ENCODE measurements at regions not wholly inside any gene's neighbourhood (a gene's known extent, or its start where the extent isn't known, plus 50 kb on each side); places are given as distances from the start of the nearest gene placed in this dataset.
"Not testable (repeated sequence)": the region's sequence is repeated elsewhere in the genome, so short reads cannot be mapped to it uniquely, and the experiment has no call there.

DNA sequence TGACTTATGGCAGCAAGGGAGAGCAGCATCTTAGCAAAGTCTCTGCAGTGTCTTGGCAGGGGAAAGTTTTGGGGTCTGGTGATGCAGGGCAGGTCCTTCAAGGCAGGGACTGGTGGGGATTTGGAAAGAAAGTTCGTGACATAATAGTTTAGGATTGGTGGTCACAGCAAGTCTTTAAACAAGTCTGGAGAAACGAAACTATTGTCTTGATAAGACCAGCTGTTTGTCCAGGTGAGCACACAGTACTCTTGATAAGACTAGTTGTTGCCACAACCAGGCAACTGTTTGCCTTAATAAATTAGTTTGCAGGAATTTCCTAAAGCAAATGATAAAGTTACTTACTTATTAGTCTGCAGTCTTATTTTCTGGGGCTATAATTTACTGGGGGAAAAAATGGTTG lies 136.1 kb downstream of the AKR1D1 start:
- no peak for TF ChIP-seq JUN (CRISPR knock-in tag; IDR thresholded peaks at IDR 0.05)
- TF ChIP-seq IRF1 (CRISPR knock-in tag; IDR thresholded peaks at IDR 0.05) = no peak
- TF ChIP-seq SMAD4 (CRISPR knock-in tag; IDR thresholded peaks at IDR 0.05) = no peak
- TF ChIP-seq CBFB (CRISPR knock-in tag; IDR thresholded peaks at IDR 0.05; ENCODE audit: low read depth) = no peak
- no peak for TF ChIP-seq USF1 (CRISPR knock-in tag; IDR thresholded peaks at IDR 0.05)
- no peak for TF ChIP-seq TEAD4 (CRISPR knock-in tag; IDR thresholded peaks at IDR 0.05)
- no peak for TF ChIP-seq IRF2 (CRISPR knock-in tag; IDR thresholded peaks at IDR 0.05; ENCODE audit: borderline replicate concordance, low read depth)
- TF ChIP-seq, protein P1, sequence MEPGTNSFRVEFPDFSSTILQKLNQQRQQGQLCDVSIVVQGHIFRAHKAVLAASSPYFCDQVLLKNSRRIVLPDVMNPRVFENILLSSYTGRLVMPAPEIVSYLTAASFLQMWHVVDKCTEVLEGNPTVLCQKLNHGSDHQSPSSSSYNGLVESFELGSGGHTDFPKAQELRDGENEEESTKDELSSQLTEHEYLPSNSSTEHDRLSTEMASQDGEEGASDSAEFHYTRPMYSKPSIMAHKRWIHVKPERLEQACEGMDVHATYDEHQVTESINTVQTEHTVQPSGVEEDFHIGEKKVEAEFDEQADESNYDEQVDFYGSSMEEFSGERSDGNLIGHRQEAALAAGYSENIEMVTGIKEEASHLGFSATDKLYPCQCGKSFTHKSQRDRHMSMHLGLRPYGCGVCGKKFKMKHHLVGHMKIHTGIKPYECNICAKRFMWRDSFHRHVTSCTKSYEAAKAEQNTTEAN (CRISPR knock-in tag; IDR thresholded peaks at IDR 0.05) = no peak
- no peak for TF ChIP-seq CREB1 (CRISPR knock-in tag; IDR thresholded peaks at IDR 0.05)
- no peak for TF ChIP-seq ERG (CRISPR knock-in tag; IDR thresholded peaks at IDR 0.05)
- TF ChIP-seq CDX4 (CRISPR knock-in tag; IDR thresholded peaks at IDR 0.05; ENCODE audit: borderline replicate concordance) = no peak
- CTCF ChIA-PET = no interaction called here

DNA sequence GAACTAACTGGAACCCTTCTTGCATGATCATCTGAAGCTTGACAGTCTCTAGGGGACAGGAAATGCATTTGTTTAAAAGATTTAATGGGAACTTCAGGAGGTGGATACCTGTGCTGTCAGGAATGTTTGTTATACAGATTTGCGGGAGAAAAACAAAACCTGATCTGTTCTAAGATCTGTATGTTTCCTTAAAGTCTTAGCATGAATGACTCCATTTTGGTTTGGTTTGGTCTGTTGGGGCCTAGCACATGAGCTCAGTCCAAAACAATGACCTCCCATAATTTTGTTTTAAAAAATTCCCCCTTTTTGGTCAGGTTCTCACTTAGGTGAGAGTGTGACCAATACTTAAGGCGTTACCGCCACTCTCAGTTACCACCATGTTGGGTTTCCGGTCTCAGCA lies 138.7 kb downstream of the AKR1D1 start:
- DNase-seq (ENCODE audit: low spot score) (no peak), ATAC-seq (no peak)
- peaks cover 74% of the 10 kb centered on the region for H3K9me3 Mint-ChIP-seq
- CTCF ChIA-PET = no interaction called here
- peaks cover 75% of the 10 kb centered on the region for H3K36me3 Mint-ChIP-seq
- peaks cover 2% of the 10 kb centered on the region for H3K27me3 Mint-ChIP-seq (ENCODE audit: low read depth)
- POLR2A ChIA-PET = interaction anchor here (0.5 kb wide), 1 partner anchor 179 kb away, joined by 8 read pairs; no protein-coding TSS in a partner anchor
- H3K4me3 Mint-ChIP-seq = no peak overlapping the region
- no peak for TF ChIP-seq NR2C2 (CRISPR knock-in tag; IDR thresholded peaks at IDR 0.05)
- H3K27ac Mint-ChIP-seq = no peak overlapping the region
- H3K4me1 Mint-ChIP-seq = peaks cover 26% of the 10 kb centered on the region

More for the DNA sequence above, 136.1 kb downstream of the AKR1D1 start:
- Mint-ChIP-seq H3K36me3 (peaks cover 59% of the 10 kb centered on the region), H3K9me3 (peaks cover 56% of the 10 kb centered on the region), H3K27me3 (ENCODE audit: low read depth) (peaks cover 12% of the 10 kb centered on the region), H3K4me1 (peaks cover 52% of the 10 kb centered on the region), H3K27ac (peak overlapping the region; percentile 50), H3K4me3 (no peak overlapping the region)
- DNase-seq (ENCODE audit: low spot score) = no peak
- POLR2A ChIA-PET = no interaction called here
- no peak for ATAC-seq

- H3K4me3 Mint-ChIP-seq; DNase-seq (ENCODE audit: low spot score); ATAC-seq; CTCF ChIA-PET; H3K27ac Mint-ChIP-seq; H3K27me3 Mint-ChIP-seq (ENCODE audit: low read depth); POLR2A ChIA-PET; H3K4me1 Mint-ChIP-seq: not testable (repeated sequence)
- H3K36me3 Mint-ChIP-seq = peaks cover 90% of the 10 kb centered on the region
- H3K9me3 Mint-ChIP-seq = peaks cover 89% of the 10 kb centered on the region
These were observed 144.1 kb downstream of the AKR1D1 start for GRCh38 chr7:138220321-138220720.

- H3K4me1 Mint-ChIP-seq; DNase-seq (ENCODE audit: low spot score); POLR2A ChIA-PET; H3K4me3 Mint-ChIP-seq; CTCF ChIA-PET; H3K27me3 Mint-ChIP-seq (ENCODE audit: low read depth); ATAC-seq; H3K27ac Mint-ChIP-seq: not testable (repeated sequence)
- H3K36me3 Mint-ChIP-seq = peaks cover 81% of the 10 kb centered on the region
- peaks cover 85% of the 10 kb centered on the region for H3K9me3 Mint-ChIP-seq
These were observed 145.1 kb downstream of the AKR1D1 start for GRCh38 chr7:138221388-138221787.

- no peak overlapping the region for H3K27ac Mint-ChIP-seq
- CTCF ChIA-PET = no interaction called here
- POLR2A ChIA-PET = no interaction called here
- ATAC-seq (no peak), DNase-seq (ENCODE audit: low spot score) (no peak)
- peaks cover 61% of the 10 kb centered on the region for H3K36me3 Mint-ChIP-seq
- H3K4me3 Mint-ChIP-seq = no peak overlapping the region
- H3K9me3 Mint-ChIP-seq = peaks cover 66% of the 10 kb centered on the region
- H3K4me1 Mint-ChIP-seq = peaks cover 7% of the 10 kb centered on the region
- peaks cover 7% of the 10 kb centered on the region for H3K27me3 Mint-ChIP-seq (ENCODE audit: low read depth)
- TF ChIP-seq ESRRA (CRISPR knock-in tag; IDR thresholded peaks at IDR 0.05; ENCODE audit: borderline replicate concordance) = no peak
- no peak for TF ChIP-seq ZBTB21 (CRISPR knock-in tag; IDR thresholded peaks at IDR 0.05; ENCODE audit: borderline replicate concordance)
- TF ChIP-seq FOXP1 (CRISPR knock-in tag; IDR thresholded peaks at IDR 0.05; ENCODE audit: borderline replicate concordance) = no peak
- no peak for TF ChIP-seq KAT7 (CRISPR knock-in tag; IDR thresholded peaks at IDR 0.05; ENCODE audit: borderline replicate concordance)
- no peak for TF ChIP-seq ATF1 (CRISPR knock-in tag; IDR thresholded peaks at IDR 0.05)
- no peak for TF ChIP-seq PRRX2 (CRISPR knock-in tag; IDR thresholded peaks at IDR 0.05)
- TF ChIP-seq ZNF396 (CRISPR knock-in tag; IDR thresholded peaks at IDR 0.05; ENCODE audit: borderline replicate concordance) = no peak
- TF ChIP-seq CDX4 (CRISPR knock-in tag; IDR thresholded peaks at IDR 0.05; ENCODE audit: borderline replicate concordance) = no peak
- TF ChIP-seq, protein P2, sequence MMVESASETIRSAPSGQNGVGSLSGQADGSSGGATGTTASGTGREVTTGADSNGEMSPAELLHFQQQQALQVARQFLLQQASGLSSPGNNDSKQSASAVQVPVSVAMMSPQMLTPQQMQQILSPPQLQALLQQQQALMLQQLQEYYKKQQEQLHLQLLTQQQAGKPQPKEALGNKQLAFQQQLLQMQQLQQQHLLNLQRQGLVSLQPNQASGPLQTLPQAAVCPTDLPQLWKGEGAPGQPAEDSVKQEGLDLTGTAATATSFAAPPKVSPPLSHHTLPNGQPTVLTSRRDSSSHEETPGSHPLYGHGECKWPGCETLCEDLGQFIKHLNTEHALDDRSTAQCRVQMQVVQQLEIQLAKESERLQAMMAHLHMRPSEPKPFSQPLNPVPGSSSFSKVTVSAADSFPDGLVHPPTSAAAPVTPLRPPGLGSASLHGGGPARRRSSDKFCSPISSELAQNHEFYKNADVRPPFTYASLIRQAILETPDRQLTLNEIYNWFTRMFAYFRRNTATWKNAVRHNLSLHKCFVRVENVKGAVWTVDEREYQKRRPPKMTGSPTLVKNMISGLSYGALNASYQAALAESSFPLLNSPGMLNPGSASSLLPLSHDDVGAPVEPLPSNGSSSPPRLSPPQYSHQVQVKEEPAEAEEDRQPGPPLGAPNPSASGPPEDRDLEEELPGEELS (CRISPR knock-in tag; IDR thresholded peaks at IDR 0.05) = no peak
These were observed 147.2 kb downstream of the AKR1D1 start for GRCh38 chr7:138223402-138223879.
